Hindlimb muscle (tissue), 1 donor: ENCODE measurements at regions not wholly inside any gene's neighbourhood (a gene's known extent, or its start where the extent isn't known, plus 50 kb on each side); places are given as distances from the start of the nearest gene placed in this dataset.

Source experiments
- DNase-seq: peaks from one replicate; pipeline ENCODE4 v3.0.0-alpha.2; 2013

DNA sequence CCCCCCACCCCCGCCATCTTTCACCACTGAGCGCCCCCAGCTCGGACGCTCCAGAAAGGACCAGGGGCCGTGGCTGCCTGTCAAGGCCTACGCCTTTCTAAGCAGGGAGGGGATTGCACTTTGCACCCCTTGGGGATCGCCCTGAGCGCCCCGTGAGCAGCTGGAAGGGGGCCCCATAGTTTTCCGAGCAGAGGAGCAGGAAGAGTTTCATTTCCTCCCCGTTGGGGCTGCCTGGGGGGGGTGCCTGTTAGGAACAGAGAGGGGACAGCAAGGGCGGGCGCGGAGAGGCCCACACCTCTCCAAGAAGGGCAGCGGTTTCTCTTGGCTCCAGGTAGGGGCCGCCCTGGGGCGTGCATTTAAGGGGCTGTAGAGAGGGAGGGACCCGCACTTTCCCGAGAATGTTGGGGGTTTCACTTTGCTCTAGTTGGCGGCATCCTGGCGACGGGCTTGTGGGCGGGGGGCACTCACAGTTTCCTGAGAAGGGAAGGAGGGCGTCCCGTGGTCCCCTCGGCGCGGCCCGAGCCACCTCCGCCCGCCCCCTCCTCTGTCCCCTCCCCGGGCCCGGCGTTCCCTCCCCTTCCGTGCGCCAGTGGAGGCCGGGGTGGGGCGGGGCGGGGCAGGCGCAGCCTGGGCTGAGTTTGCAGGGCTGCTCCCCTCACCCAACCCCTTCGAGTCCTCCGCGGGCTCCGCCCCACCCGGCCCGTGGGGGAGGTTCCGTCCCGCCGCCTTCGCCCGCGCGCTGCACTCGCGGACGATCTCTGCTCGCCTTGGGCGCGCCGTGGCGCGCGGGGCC lies 82.3 kb upstream of the CD99 start:
- DNase-seq = peak; percentile 83

DNA sequence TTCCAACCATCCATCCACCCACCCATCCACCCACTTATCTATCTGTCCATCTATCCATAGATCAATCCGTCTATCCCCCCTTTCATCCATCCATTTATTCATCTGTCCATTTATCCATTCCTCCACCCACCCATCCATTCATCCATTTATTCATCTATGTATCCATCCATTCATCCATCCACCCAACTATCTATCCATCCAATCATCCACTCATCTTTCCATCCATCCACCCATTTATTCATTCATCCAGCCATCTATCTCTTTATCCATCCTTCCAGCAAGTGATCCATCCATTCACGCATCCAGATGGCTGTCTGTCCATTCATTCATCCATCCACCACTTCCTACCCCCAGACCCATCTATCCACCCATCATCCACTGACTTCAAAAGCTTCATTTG lies 84.0 kb upstream of the CD99 start:
- DNase-seq = no peak

DNA sequence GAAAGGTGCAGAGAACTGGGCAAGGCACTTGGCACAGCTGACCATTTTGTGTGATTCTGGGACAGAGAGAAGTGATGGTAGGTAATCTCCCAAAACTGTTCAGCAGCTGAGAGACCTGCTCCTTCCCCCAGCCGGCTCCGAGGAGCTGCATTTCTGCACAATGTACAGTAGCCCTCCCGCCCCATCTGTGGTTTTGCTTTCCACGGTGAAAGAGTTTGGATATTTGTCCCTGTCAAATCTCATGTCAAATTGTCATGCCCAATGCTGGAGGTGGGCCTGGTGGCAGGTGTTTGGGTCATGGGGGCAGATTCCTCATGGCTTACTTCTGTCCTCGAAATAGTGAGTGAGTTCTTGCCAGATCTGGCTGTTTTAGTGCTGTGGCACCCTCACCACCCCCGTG lies 90.5 kb upstream of the CD99 start:
- no peak for DNase-seq

DNA sequence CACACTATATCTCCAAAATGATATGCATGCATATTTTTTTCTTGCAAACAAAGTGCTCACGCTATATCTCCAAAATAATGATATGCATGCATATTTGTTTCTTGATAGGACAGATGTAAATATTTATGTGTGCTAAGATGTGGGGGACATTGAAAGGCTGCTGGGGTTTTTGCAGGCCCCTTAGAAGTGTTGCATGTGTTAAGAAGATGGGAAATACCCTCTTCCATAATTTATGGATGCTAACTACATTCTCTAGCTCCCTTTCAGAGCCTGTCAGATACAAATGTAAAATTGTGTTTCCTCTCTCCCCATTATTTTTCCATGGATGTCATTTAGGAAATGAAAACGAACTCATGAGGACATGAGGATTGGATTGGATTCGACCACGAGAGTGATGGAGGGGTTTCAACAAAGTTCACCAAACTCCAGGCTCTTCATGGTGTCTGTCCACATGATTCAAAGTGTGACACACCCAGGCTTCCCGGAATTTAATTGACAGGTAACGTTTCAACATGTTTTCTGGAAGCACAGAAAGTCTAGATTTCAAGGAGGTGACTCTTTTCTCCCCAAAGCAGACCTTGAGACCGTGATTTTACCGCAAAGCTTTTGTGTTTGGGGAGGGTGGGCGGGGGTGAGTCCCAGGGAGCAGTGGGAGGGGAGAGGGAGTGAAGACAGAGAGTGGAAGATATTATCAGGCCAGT lies 94.4 kb upstream of the CD99 start:
- DNase-seq = no peak

DNA sequence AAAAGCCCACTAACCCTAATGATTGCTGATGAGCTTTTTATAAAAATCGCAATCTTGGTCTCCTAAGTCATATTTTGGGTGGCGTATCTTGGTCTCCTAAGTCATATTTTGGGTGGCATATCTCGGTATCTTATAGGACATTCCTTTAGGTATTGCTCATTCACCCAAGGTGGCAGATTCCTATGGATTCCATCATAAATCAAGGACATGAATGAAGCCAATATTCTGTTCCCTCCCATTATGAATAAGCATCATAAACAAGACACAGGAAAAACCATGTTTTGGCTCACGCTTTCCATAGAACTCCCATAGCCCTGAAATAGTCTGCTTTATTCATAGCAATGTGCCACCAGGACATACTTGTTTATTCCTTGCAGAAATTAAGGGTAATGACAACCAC lies 95.0 kb upstream of the CD99 start:
- no peak for DNase-seq

DNA sequence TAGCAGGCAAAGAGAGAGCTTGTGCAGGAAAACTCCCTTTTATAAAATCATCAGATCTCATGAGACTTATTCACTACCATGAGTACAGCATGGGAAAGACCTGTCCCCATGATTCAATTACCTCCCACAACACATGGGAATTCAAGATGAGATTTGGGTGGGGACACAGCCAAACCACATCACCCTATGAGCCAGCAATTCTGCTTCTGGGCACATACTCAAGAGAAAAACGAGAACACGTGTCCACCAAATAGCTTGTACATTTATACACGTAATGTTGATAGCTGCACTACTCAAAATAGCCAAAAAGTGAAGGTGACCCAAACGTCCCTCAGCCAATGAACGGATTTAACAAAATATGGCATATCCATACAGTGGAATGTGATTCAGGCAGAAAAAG lies 94.5 kb upstream of the DHRSX start:
- DNase-seq = no peak

DNA sequence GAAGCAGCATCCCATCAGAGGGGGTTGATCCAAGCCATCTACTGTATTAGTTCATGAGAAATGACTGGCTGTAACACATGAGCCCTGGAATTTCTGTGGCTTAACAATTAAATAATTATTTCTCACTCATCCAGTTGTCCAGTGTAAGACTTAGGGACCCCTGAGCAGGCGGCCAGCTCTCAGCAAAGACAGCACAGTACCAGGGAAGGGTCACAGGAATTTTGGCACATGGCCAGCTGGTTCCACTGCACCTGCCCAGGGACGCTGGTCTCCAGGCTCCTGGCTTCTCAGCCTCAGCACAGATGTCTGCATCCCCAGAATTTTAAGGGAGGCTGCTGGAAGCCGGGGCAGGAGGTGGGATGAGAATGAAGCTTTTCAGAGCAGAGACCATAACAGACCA lies 93.7 kb upstream of the DHRSX start:
- DNase-seq = no peak

DNA sequence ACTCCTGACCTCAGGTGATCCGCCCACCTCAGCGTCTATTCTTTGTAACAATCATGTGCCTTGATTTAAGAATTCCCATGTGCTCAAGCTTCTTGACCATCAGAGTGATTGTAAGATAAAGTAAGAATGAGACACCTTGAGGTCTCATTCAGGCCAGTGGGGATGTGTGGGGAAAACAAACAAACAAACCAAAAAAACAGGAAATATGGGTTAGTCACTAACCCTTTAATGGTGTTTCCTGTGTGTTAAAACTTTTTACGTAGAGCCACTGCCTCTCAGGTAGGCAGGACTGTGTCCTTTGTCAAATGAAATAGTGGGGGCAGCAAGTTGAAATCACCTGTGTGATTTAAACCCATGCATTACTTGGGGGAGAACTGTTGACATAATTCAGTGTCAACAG lies 91.5 kb upstream of the DHRSX start:
- no peak for DNase-seq

DNA sequence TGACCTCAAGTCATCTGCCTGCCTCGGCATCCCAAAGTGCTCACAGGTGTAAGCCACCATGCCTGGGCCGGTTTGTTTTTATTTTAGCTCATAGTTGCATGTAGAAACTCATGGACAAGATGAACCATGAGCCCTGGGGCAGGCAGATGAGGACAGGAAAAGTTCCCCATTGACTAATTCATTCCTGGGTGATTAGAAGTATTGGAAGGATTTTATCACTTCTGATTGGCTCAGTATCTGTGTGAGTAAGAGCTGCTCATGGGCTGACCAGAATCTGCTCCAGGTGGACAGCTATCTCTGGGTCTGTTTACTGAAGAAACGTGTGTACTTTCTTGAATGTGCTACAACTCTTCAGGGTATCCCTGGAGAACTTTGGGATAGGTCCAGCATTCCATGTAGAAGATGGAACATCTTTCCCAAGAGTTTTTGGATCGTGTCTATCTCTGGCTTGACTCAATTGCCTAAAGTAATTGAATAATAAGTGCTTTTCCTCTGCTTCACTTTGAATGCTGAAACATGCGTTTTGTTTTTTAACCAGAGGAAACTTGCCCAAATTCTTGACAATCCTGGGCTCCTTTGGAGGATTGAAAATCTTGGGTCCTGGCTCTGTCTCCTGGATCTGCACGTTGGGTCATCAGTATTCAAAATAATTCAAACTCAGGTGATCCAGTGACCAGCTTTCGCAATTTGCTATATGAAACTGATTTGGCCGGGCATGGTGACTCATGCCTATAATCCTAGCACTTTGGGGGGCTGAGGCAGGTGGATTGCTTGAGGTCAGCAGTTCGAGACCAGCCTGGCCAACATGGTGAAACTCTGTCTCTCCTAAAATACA lies 88.6 kb upstream of the DHRSX start:
- DNase-seq = no peak

DNA sequence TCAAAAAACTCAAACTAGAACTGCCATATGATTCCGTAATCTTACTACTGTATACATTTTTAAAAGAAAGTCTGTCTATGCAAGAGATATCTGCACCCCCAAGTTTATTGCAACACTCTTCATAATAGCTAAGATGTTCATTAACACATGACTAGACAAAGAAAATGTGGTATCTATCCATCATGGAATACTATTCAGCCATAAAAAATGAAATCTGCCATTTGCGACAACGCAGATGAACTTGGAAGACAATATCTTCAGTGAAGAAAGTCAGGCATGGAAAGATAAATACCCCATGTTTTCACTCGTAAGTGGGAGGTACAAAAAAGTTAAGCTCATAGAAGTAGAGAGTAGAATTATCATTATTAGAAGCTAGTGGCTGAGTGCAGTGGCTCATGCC lies 87.3 kb upstream of the DHRSX start:
- DNase-seq = no peak

DNA sequence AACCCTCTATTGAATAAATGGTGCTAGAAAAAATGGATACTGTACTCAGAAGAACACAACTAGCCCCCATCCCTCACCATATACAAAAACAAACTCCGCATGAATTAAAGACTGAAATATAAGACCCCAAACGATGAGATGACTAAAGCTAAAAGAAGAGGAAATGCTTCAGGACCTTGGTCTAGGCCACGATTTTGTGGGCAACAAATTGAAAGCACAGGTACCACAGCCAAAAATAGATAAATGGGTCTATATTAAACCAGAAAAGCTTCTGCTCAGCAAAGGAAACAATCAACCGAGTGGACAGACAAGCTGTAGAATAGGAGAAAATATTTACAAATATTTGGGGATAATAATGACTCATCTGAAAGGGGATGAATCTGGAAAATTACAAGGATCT lies 86.4 kb upstream of the DHRSX start:
- no peak for DNase-seq

DNA sequence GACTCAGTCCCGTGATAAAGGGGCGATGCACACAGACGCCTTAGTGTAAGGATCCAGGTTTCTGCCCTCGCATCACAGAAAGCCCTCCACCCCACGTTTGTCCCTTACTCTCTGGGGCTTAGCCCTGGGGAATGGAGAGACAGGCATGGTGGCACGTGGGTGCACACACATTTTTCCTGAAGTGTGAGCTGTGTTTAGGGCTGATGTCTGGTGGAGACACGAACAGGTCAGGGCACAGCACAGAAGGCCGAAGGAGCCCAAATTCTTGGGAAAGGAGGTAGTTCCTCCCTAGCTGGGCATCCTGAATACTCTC lies 84.3 kb upstream of the DHRSX start:
- no peak for DNase-seq

DNA sequence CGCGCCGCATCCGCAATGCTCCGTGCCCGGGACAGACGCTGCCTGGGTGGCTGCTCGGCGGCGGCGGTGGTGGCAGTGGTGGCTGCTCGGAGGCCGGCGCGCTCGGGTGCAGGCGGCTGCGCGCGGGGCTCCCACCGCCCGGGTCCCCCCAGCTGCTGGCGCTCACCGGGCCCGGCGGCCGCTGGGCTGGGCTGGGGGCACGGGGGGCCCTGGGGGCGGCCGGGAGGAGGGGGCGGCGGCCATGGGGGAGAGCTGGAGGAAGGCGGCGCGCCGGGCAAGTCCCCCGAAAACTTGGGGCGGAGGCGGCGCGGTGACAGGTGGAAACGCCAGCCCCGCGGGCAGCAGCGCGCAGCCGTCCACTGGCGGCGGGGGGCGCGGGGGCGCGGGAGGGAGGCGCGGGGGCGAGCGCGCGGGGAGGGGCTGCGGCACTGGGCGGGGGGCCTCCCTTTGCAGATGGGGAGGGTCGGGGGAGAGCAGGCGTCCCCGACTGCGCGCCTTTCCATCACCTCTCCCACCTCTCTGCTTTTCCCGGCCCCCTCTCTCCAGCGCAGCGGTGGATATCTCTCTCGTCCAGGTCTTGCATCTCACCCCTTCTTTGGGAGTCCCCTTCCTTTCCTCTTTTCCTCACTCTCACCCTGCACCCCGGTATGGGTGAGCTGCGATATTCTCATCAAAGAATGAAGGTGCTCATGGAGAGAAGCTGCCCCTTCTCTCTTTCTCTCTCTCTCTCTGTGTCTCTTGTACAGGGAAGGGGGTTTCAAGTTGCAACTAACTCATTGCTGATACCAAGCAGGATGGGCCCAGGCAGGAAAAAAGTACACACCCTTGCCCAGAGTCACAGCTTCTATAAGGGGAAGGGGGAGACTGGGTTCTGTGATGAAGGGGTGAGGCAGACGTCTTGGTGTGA lies 83.7 kb upstream of the DHRSX start:
- no peak for DNase-seq

DNA sequence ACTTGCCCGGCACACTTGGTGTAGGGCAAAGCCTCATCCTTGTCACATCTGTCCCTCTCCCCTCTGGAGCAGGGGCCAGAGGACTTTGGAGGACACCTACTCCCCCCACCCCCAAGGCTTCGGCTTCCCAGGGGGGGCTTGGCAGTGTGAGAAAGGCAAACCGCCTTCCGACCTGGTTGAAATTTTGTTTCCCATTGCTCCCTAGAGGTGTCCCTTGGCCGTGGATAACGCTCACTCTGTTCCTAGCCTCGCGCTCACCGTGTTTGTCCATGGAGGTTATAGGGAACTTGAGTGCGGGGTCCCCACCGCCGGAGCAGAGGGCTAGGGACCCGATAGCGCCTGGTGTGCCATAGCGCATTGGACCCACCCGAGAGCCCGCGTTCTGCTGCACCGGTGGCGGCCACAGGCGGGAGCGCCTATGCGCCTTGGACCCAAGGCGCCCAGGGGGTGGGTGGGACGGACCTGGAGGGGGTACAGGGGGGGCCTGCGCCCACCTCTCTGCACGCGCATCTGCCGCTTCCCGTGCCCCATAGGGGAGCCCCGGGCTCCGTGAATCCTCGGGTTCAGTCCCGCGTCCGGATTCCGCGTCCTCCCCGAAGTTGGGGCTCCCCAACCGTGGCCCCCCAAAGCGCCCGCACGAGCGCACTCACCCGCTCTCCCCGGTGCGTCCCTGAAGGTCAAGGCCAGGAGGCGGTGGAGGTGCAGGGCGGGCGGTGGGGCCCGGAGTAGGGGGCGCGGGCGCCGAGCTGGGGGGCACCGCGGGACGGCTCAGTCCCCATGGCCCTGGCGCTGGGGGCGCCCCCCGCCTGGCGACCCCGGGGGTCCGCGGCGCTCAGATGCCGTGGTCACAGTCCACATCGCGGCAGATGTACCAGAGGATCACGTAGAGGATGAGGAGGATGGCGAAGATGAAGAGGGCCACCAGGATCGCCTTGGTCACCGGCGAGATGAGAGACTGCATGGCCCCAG lies 82.7 kb upstream of the DHRSX start:
- no peak for DNase-seq

DNA sequence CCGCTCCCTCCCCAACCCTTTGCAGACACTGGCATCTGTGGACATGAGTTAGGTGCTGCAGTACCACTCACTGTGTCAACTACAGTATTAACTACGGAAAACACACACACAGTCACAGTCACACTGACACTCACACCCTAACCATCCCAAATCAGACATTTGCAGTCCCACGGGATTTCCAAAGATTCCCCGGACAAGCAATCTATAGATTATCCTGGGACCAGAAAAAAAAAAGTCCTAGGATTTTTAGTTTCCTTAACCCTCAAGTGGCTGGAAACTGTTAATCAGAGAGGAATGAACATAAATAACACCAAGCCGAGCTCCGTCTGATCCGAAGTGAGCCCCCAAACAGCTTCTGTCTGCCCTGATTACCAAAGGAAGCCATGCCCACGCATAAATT lies 81.9 kb upstream of the DHRSX start:
- no peak for DNase-seq

DNA sequence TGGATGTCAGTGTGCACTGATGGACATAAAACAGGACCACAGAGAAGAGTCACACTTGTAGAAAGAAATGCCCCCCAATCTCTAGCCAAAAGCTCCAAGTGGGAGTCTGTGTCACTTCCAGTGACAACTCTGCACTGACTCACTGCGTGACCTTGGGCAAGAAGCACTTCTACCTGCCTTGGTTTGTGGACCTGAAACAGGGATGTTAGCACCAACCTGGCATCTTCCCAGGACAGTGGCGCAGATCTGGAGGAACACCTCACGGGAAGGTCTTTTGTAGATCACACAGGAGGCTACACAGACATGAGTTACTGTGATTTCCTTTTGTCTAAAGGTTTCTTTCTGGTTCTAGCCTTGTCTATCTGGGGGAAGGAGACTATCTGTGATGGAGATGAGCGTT lies 80.5 kb upstream of the DHRSX start:
- no peak for DNase-seq

DNA sequence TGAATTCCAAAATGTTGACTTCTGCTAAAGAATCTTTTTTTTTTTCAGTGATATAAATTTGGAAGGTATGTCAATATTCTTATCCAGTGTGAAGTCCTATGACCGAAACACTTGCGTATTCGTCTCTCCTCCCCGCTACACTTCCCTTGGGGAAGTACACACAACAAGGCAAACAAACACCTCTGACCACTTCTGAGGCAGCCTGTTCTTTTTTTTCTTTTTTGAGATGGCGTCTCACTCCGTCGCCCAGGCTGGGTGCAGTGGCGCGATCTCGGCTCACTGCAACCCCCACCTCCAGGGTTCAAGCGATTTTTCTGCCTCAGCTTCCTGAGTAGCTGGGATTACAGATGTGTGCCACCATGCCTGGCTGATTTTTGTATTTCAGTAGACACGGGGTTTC lies 78.1 kb upstream of the DHRSX start:
- no peak for DNase-seq

DNA sequence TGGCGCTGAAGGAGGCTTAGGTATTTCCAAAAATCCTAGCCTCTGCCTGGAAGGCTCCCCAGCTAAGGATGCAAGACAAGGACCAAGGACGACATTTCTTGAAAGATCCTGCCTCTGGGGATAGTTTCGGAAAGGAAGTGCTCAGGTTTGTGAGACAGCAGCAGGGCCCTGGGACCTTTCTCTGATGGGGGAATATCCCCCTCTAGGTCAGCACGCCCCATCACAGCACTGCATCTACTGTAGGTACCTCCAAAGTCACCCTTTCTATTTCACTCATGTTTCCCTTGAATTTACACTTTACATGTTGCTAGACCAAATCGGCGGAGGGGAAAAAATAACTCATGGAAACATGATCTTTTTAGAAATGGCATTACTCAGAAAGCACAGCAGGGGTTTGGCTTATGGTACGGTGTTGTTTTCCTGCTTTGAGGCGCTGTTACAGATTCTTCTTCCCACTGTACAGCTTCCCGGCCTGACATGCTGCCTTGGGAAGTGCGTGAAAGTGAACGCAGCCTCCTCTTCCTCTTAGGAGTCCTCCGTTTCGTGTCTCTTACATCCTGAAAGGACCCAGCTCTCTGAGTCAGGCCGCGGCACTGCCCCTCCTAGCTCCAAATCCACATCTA lies 77.2 kb upstream of the DHRSX start:
- peak; percentile 71 for DNase-seq

DNA sequence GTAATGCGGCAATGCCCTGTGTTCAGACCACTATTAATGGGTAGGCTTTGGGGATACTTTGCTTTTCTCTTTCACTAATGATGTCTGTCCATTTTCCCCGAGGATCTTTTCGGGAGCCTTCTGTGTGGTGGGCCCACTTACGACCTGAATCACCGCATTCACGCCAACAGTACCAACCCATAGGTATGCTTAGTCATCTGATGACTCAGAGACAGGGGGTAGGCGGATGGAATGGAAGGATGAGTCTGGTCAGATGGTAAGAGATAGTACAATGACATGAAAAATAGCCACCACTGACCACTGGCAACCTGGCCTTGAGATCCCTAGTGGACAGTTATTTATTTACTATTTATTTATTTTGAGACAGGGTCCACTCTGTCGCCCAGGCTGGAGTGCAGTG lies 76.0 kb upstream of the DHRSX start:
- DNase-seq = no peak

DNA sequence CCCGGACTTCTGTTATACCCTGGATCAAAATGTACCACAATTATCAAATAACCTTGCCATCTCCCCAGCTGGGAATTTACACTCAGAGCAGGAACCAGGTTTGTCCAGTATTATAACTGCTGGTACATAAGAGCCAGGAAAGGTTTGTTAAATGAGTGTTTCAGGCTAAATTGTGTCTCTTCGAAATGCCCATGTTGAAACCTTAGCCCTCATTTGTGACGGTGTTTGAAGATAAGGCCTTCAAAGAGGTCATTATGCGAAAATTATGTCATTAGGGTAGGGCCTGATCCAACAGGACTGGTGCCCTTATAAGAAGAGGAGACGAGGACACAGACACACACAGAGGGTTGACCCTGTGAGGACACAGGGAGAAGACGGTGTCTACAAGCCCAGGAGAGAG lies 73.5 kb upstream of the DHRSX start:
- no peak for DNase-seq

DNA sequence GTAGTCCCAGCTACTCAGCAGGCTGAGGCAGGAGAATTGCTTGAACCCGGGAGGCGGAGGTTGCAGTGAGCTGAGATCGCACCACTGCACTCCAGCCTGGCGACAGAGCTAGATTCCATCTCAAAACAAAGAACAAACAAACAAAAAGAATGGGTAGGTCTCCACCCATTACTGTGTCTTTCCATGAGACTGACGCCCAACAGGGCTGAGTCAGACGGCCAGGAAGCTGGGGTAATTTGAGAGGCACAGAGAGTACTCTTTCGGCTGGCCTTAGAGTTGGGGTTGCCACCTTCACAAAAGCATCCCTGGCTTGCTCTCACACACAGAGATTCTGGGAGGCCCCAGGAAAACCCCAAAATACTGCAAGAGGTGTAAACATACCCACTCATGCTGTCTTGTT lies 72.0 kb upstream of the DHRSX start:
- DNase-seq = no peak
